Spleen (tissue), 7 donors: ENCODE measurements at regions not wholly inside any gene's neighbourhood (a gene's known extent, or its start where the extent isn't known, plus 50 kb on each side); places are given as distances from the start of the nearest gene placed in this dataset.

Source experiments
- POLR2A ChIP-seq, 3 donors: fragments of 450-650 bp; IDR thresholded peaks; one replicate each; pipeline ENCODE4 v1.5.1; 2017; ENCODE audit warnings: antibody characterized with exemption in 3 of 3, mild to moderate bottlenecking in 1 of 3
- TF ChIP-seq, protein P1 (sequence below), 11 experiments: fragments of 200-600 bp in 7 of 11; fragments of 450-650 bp in 4 of 11; sonication (generic) in 4 of 11; IDR thresholded peaks in 8 of 11; conservative IDR thresholded peaks in 3 of 11; 1 replicate in 7 of 11; 2 replicates in 4 of 11; pipeline versions ENCODE4 v1.4.0 to v1.8.0; 2016 to 2021; ENCODE audit warnings: antibody characterized with exemption in 11 of 11, inconsistent platforms in 4 of 11, mild to moderate bottlenecking in 1 of 11
- donor health status: DM: no; HTN: no; CAD: no; lungs with moderate emphysema.
- donor health status: DM: no; HTN: no; CAD: no.
- donor health status: DM: no; HTN: no; CAD: no.

DNA sequence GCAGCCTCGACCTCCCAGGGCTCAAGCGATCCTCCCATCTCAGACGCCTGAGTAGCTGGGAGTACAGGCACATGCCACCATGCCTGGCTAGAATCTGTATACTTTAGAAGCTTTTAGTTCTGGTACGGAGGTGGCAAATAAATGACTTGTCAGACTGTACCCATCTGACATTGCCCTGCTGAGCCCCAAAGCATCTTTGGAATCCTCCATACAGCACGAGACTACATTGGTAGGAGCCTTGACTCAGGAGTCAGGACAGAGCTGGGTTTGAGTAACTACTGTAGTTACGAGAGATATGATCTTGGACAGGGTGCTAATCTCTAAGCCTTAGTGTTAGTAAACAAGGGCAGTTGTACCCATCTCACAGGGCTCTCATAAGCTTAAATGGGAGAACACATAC, 67.8 kb upstream of the NPHP3 start:
- TF ChIP-seq, protein P1, sequence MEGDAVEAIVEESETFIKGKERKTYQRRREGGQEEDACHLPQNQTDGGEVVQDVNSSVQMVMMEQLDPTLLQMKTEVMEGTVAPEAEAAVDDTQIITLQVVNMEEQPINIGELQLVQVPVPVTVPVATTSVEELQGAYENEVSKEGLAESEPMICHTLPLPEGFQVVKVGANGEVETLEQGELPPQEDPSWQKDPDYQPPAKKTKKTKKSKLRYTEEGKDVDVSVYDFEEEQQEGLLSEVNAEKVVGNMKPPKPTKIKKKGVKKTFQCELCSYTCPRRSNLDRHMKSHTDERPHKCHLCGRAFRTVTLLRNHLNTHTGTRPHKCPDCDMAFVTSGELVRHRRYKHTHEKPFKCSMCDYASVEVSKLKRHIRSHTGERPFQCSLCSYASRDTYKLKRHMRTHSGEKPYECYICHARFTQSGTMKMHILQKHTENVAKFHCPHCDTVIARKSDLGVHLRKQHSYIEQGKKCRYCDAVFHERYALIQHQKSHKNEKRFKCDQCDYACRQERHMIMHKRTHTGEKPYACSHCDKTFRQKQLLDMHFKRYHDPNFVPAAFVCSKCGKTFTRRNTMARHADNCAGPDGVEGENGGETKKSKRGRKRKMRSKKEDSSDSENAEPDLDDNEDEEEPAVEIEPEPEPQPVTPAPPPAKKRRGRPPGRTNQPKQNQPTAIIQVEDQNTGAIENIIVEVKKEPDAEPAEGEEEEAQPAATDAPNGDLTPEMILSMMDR (IDR thresholded peaks at IDR 0.05 in 8 of 11, conservative IDR thresholded peaks at IDR 0.05 in 3 of 11), result no peak
- TF ChIP-seq POLR2A (IDR thresholded peaks at IDR 0.05), result no peak
